OCI-LY1 (cell line): ENCODE measurements at regions not wholly inside any gene's neighbourhood (a gene's known extent, or its start where the extent isn't known, plus 50 kb on each side); places are given as distances from the start of the nearest gene placed in this dataset.

Experiments
- CTCF ChIP-seq: fragments of 200-600 bp; sonication (generic), shearing (Covaris generic); IDR thresholded peaks from 2 replicates; pipeline ENCODE4 v1.5.1; 2017; ENCODE audit warnings: mild to moderate bottlenecking, antibody characterized with exemption, low read length, moderate library complexity, mixed read lengths
- EZH2 ChIP-seq: fragments of 200-600 bp; sonication (generic), shearing (Covaris generic); IDR thresholded peaks from 2 replicates; pipeline ENCODE4 v1.8.0; 2017; ENCODE audit warnings: borderline replicate concordance, mixed run types, mild to moderate bottlenecking, antibody characterized with exemption, low read length, moderate library complexity, mixed read lengths

GRCh38 chr21:16837321-16837720 is 675.5 kb upstream of the CXADR start:
- TF ChIP-seq CTCF (no peak), EZH2 (no peak)
